Naive B cell (primary cell): ENCODE measurements at regions not wholly inside any gene's neighbourhood (a gene's known extent, or its start where the extent isn't known, plus 50 kb on each side); places are given as distances from the start of the nearest gene placed in this dataset.

Source experiments
- ATAC-seq, 2 donors: fragments of 150-1000 bp; cut with Tn5 transposase; 2 replicates each; pipeline ENCODE4 v1.10.0; 2021; ENCODE audit warnings: low read depth in 2 of 2, mild to moderate bottlenecking in 2 of 2, moderate library complexity in 2 of 2
- DNase-seq: peaks from one replicate; pipeline ENCODE4 v3.0.0; 2022
- H3K27ac Mint-ChIP-seq, 6 donors: one replicate each; pipeline ENCODE4 v1.8.0; 2020 to 2022; ENCODE audit warnings: mild to moderate bottlenecking in 6 of 6, mixed read lengths in 6 of 6, moderate library complexity in 5 of 6, inconsistent platforms in 2 of 6
- H3K27me3 Mint-ChIP-seq, 3 donors: one replicate each; pipeline ENCODE4 v1.8.0; 2021 to 2022; ENCODE audit warnings: mixed read lengths in 3 of 3, mild to moderate bottlenecking in 1 of 3
- H3K36me3 Mint-ChIP-seq, 2 donors: one replicate each; pipeline ENCODE4 v1.8.0; 2020 to 2022; ENCODE audit warnings: mixed read lengths in 2 of 2, inconsistent platforms in 1 of 2, mild to moderate bottlenecking in 1 of 2
- H3K4me1 Mint-ChIP-seq, 3 donors: one replicate each; pipeline ENCODE4 v1.8.0; 2020 to 2022; ENCODE audit warnings: mixed read lengths in 3 of 3, inconsistent platforms in 1 of 3, mild to moderate bottlenecking in 1 of 3, moderate library complexity in 1 of 3
- H3K4me3 Mint-ChIP-seq, 8 donors: one replicate each; pipeline ENCODE4 v1.8.0; 2020 to 2022; ENCODE audit warnings: mild to moderate bottlenecking in 8 of 8, mixed read lengths in 8 of 8, moderate library complexity in 8 of 8, inconsistent platforms in 2 of 8
- H3K9me3 Mint-ChIP-seq, 7 donors: one replicate each; pipeline ENCODE4 v1.8.0; 2020 to 2022; ENCODE audit warnings: mixed read lengths in 7 of 7, mild to moderate bottlenecking in 5 of 7, inconsistent platforms in 2 of 7, moderate library complexity in 1 of 7

GRCh38 chr4:65983061-65983460, 312.8 kb upstream of the EPHA5 start:
- no peak overlapping the region for H3K27ac Mint-ChIP-seq
- H3K27me3 Mint-ChIP-seq: no peaks in the 10 kb centered on the region
- no peak overlapping the region for H3K4me3 Mint-ChIP-seq
- no peaks in the 10 kb centered on the region for H3K36me3 Mint-ChIP-seq
- H3K9me3 Mint-ChIP-seq: peaks cover 2 to 16% (median 6%) of the 10 kb centered on the region in 7 donors
- ATAC-seq (no peak), DNase-seq (no peak)
- no peaks in the 10 kb centered on the region for H3K4me1 Mint-ChIP-seq

DNA sequence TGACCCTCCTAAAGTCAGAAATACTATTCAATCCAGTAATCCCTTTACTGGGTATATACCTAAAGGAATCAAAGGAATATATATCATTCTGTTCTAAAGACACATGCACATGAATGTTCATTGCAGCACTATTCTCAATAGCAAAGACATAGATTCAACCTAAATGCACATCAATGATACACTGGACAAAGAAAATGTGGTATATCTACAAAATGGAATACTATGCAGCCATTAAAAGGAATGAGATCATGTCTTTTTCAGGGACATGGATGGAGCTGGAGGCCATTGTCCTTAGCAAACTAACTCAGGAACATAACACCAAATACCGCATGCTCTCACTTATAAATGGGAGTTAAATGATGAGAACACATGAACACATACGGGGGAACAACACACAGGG, 306.0 kb upstream of the EPHA5 start:
- no peaks in the 10 kb centered on the region for H3K36me3 Mint-ChIP-seq
- H3K9me3 Mint-ChIP-seq: peaks cover 4 to 25% (median 10%) of the 10 kb centered on the region in 7 donors
- no peak overlapping the region for H3K4me3 Mint-ChIP-seq
- DNase-seq (no peak), ATAC-seq (no peak)
- H3K27me3 Mint-ChIP-seq: no peaks in the 10 kb centered on the region
- no peaks in the 10 kb centered on the region for H3K4me1 Mint-ChIP-seq
- H3K27ac Mint-ChIP-seq: no peak overlapping the region

DNA sequence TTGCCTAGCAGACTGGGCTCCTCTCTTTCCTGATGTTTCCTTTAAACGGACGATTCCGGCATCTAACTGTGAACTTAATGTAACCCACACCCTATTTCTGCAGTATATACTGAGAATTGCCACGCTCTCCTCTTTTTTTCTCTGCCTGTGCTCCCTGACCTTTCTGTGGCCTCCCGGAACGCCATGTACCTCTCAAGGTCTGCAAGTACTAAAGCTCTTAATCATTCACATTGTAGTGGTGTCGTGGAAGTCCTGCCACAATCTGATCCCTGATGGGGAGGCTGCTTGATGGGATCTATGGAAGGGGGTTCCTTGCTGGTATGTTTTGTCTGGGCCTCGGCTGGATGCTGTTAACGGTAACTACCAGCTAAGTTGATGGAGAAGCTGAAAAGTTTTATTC, 302.9 kb upstream of the EPHA5 start:
- Mint-ChIP-seq H3K36me3 (no peaks in the 10 kb centered on the region), H3K27ac (no peak overlapping the region), H3K27me3 (no peaks in the 10 kb centered on the region), H3K4me3 (no peak overlapping the region), H3K9me3 (peaks cover 1 to 14% (median 7%) of the 10 kb centered on the region in 7 donors), H3K4me1 (no peaks in the 10 kb centered on the region)
- DNase-seq (no peak), ATAC-seq (no peak)

GRCh38 chr4:65971686-65972085, 301.4 kb upstream of the EPHA5 start:
- ATAC-seq: no peak
- H3K27me3 Mint-ChIP-seq: no peaks in the 10 kb centered on the region

DNA sequence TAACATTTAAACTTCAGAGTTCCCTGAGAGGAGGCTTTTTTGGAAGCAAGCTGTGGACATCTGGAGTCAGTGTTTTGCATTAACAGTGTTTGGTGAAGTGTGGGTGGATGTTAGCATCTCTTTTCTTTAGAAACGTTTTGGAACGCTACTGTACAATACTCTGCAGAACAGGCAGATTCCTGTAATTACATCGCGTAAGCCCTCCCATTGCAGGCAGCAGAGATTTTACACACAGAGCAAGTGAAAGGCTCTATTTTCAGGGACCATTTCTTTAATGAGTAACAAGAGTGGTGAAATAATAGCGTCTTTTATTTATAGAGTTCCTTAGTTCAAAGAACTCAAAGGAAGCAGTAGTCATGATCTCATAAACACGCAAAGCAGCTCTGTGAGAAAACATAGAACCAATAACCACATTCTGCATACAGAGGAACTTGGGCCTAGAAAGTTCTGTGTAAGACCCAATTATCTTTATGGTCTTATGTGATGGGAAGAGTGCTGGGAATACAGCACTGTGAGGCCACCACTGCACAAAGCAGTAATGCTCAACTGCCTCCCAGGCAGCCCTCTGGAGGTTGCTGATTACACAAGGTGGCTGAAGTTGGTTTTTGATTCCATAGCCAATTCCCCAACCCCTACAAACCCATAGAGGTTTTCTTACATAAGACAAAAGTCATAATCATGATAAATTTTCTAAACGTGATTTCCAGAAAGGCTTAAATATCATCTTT, 298.7 kb upstream of the EPHA5 start:
- ATAC-seq: no peak
- no peak overlapping the region for H3K4me3 Mint-ChIP-seq

More at GRCh38 chr4:65971686-65972085, 301.4 kb upstream of the EPHA5 start:
- Mint-ChIP-seq H3K36me3 (no peaks in the 10 kb centered on the region), H3K4me3 (no peak overlapping the region), H3K27ac (no peak overlapping the region), H3K4me1 (no peaks in the 10 kb centered on the region), H3K9me3 (peaks cover 1 to 8% (median 3%) of the 10 kb centered on the region in 7 donors)
- DNase-seq: no peak

GRCh38 chr4:65960751-65961150, 290.5 kb upstream of the EPHA5 start:
- no peak overlapping the region for H3K4me3 Mint-ChIP-seq
- H3K27me3 Mint-ChIP-seq: no peaks in the 10 kb centered on the region
- no peak overlapping the region for H3K27ac Mint-ChIP-seq
- H3K36me3 Mint-ChIP-seq: no peaks in the 10 kb centered on the region
- ATAC-seq: no peak
- H3K9me3 Mint-ChIP-seq: peaks cover 0 to 10% (median 0%) of the 10 kb centered on the region in 7 donors
- H3K4me1 Mint-ChIP-seq: no peaks in the 10 kb centered on the region
- no peak for DNase-seq

More for the DNA sequence above, 298.7 kb upstream of the EPHA5 start:
- DNase-seq: no peak
- H3K27me3 Mint-ChIP-seq: no peaks in the 10 kb centered on the region
- no peak overlapping the region for H3K27ac Mint-ChIP-seq
- H3K36me3 Mint-ChIP-seq: no peaks in the 10 kb centered on the region
- no peaks in the 10 kb centered on the region for H3K4me1 Mint-ChIP-seq
- peaks cover 0 to 5% (median 0%) of the 10 kb centered on the region in 7 donors for H3K9me3 Mint-ChIP-seq

- H3K27me3 Mint-ChIP-seq: no peaks in the 10 kb centered on the region
- no peak for DNase-seq
- H3K36me3 Mint-ChIP-seq: no peaks in the 10 kb centered on the region
- no peaks in the 10 kb centered on the region for H3K4me1 Mint-ChIP-seq
- peaks cover 0 to 4% (median 0%) of the 10 kb centered on the region in 7 donors for H3K9me3 Mint-ChIP-seq
- no peak overlapping the region for H3K27ac Mint-ChIP-seq
- no peak overlapping the region for H3K4me3 Mint-ChIP-seq
- no peak for ATAC-seq
These were observed 284.1 kb upstream of the EPHA5 start for GRCh38 chr4:65954416-65954815.

GRCh38 chr4:65951177-65951576, 280.9 kb upstream of the EPHA5 start:
- DNase-seq (no peak), ATAC-seq (no peak)
- Mint-ChIP-seq H3K27ac (no peak overlapping the region), H3K27me3 (no peaks in the 10 kb centered on the region), H3K4me3 (no peak overlapping the region), H3K9me3 (peaks cover 0 to 2% (median 0%) of the 10 kb centered on the region in 7 donors), H3K36me3 (no peaks in the 10 kb centered on the region), H3K4me1 (no peaks in the 10 kb centered on the region)

- no peak for ATAC-seq
- H3K27me3 Mint-ChIP-seq: no peaks in the 10 kb centered on the region
- no peaks in the 10 kb centered on the region for H3K36me3 Mint-ChIP-seq
- H3K27ac Mint-ChIP-seq: no peak overlapping the region
- no peak overlapping the region for H3K4me3 Mint-ChIP-seq
- H3K4me1 Mint-ChIP-seq: no peaks in the 10 kb centered on the region
- H3K9me3 Mint-ChIP-seq: peaks cover 0 to 2% (median 0%) of the 10 kb centered on the region in 7 donors
- no peak for DNase-seq
These were observed 272.8 kb upstream of the EPHA5 start for GRCh38 chr4:65943076-65943475.

GRCh38 chr4:65924843-65925242, 254.6 kb upstream of the EPHA5 start:
- H3K9me3 Mint-ChIP-seq: peaks cover 0 to 13% (median 0%) of the 10 kb centered on the region in 7 donors
- no peak for DNase-seq
- no peaks in the 10 kb centered on the region for H3K4me1 Mint-ChIP-seq
- ATAC-seq: no peak
- H3K36me3 Mint-ChIP-seq: no peaks in the 10 kb centered on the region
- H3K27ac Mint-ChIP-seq: no peak overlapping the region
- no peaks in the 10 kb centered on the region for H3K27me3 Mint-ChIP-seq
- H3K4me3 Mint-ChIP-seq: no peak overlapping the region

DNA sequence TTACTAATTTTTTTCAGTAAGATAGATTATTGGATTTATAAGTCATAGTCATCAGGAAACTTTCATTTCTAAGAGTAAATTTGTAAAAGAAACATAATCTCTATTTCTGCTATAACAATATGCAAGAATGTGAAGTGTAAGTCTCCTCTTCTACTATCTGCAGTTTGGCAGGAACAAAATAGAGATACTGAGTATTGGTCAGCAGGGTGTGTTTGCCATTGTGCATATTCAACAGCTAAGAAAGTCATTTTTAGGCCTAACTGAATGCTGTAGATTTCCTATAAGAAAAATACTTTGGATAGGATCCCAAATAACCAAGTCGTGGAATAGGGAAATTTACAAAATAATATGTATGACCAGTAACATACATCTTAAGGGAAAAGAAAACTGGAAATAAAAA, 253.3 kb upstream of the EPHA5 start:
- DNase-seq (no peak), ATAC-seq (no peak)
- H3K36me3 Mint-ChIP-seq: no peaks in the 10 kb centered on the region
- H3K4me3 Mint-ChIP-seq: no peak overlapping the region
- H3K27me3 Mint-ChIP-seq: no peaks in the 10 kb centered on the region
- peaks cover 0 to 13% (median 0%) of the 10 kb centered on the region in 7 donors for H3K9me3 Mint-ChIP-seq
- no peaks in the 10 kb centered on the region for H3K4me1 Mint-ChIP-seq
- H3K27ac Mint-ChIP-seq: no peak overlapping the region

DNA sequence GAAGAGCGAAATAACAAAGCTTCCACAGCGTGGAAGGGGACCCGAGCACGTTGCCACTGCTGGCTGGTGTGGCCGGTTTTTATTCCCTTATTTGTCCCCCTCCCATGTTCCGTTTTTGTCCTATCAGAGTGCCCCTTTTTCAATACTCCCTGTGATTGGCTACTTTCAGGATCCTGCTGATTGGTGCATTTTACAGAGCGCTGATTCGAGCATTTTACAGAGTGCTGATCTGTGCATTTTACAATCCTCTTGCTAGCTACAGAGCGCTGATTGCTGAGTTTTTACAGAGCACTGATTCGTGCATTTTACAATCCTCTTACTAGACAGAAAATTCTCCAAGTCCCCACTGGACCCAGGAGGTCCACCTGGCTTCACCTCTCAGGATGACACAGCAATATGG, 250.9 kb upstream of the EPHA5 start:
- H3K4me1 Mint-ChIP-seq: no peaks in the 10 kb centered on the region
- H3K27me3 Mint-ChIP-seq: no peaks in the 10 kb centered on the region
- no peak overlapping the region for H3K4me3 Mint-ChIP-seq
- peaks cover 0 to 21% (median 2%) of the 10 kb centered on the region in 7 donors for H3K9me3 Mint-ChIP-seq
- no peak overlapping the region for H3K27ac Mint-ChIP-seq
- H3K36me3 Mint-ChIP-seq: no peaks in the 10 kb centered on the region
- ATAC-seq: no peak
- DNase-seq: no peak

GRCh38 chr4:65918872-65919271, 248.6 kb upstream of the EPHA5 start:
- ATAC-seq: no peak
- Mint-ChIP-seq H3K36me3 (no peaks in the 10 kb centered on the region), H3K4me3 (no peak overlapping the region), H3K4me1 (no peaks in the 10 kb centered on the region), H3K27ac (no peak overlapping the region), H3K27me3 (no peaks in the 10 kb centered on the region), H3K9me3 (peaks cover 0 to 21% (median 2%) of the 10 kb centered on the region in 7 donors)
- no peak for DNase-seq

- no peaks in the 10 kb centered on the region for H3K36me3 Mint-ChIP-seq
- DNase-seq (no peak), ATAC-seq (no peak)
- no peak overlapping the region for H3K27ac Mint-ChIP-seq
- no peak overlapping the region for H3K4me3 Mint-ChIP-seq
- H3K4me1 Mint-ChIP-seq: no peaks in the 10 kb centered on the region
- H3K27me3 Mint-ChIP-seq: no peaks in the 10 kb centered on the region
- H3K9me3 Mint-ChIP-seq: peaks cover 0 to 21% (median 2%) of the 10 kb centered on the region in 7 donors
These were observed 247.9 kb upstream of the EPHA5 start for GRCh38 chr4:65918212-65918611.
